Caco-2 (cell line): ENCODE measurements at regions not wholly inside any gene's neighbourhood (a gene's known extent, or its start where the extent isn't known, plus 50 kb on each side); places are given as distances from the start of the nearest gene placed in this dataset.

Source experiments
- BruUV-seq: library from RNA; stranded (reverse); fragments of 400-500 nt; replicated peaks from 2 replicates; lab custom pipeline; 2021; lab: Mats Ljungman, UMichigan
- CTCF ChIA-PET: fragments of 300-600 bp; sonication (Branson Sonifier 250); formaldehyde crosslinking; loops from one replicate; lab custom pipeline; 2022; ENCODE audit warnings: antibody characterized with exemption; lab: Charles Lee
- POLR2A ChIA-PET: fragments of 300-600 bp; sonication (Branson Sonifier 250); formaldehyde crosslinking; loops from one replicate; lab custom pipeline; 2022; ENCODE audit warnings: antibody characterized with exemption; lab: Charles Lee
- DNase-seq, 2 experiments: peaks; one replicate each; pipeline versions ENCODE4 v3.0.0 to v3.0.0-alpha.2; 2020 to 2022
- H3K27me3 ChIP-seq: replicated peaks from 2 replicates; pipeline ENCODE4 v1.6.0; 2011; ENCODE audit warnings: low read length; ENCODE audit not compliant: control insufficient read depth, insufficient read depth
- H3K36me3 ChIP-seq: 2 replicates; pipeline ENCODE4 v1.5.1; 2011; ENCODE audit warnings: low read length; ENCODE audit not compliant: control insufficient read depth, insufficient read depth
- H3K4me1 ChIP-seq: fragments of 250-450 bp; sonication (Bioruptor Pico); 2 replicates; pipeline ENCODE4 v1.5.1; 2020; ENCODE audit warnings: mild to moderate bottlenecking
- H3K4me3 ChIP-seq: 2 replicates; pipeline ENCODE4 v1.5.1; 2011; ENCODE audit warnings: low read depth, mild to moderate bottlenecking, control low read depth, low read length
- H3K9me3 ChIP-seq: fragments of 250-450 bp; sonication (Bioruptor Pico); 2 replicates; pipeline ENCODE4 v1.5.1; 2020; ENCODE audit warnings: mild to moderate bottlenecking, moderate library complexity
- H3K27ac Mint-ChIP-seq: one replicate; pipeline ENCODE4 v1.8.0; 2022; ENCODE audit warnings: mixed read lengths; ENCODE audit not compliant: unreplicated experiment
- H3K27me3 Mint-ChIP-seq: one replicate; pipeline ENCODE4 v1.8.0; 2022; ENCODE audit warnings: mixed read lengths; ENCODE audit not compliant: insufficient read depth, unreplicated experiment
- H3K36me3 Mint-ChIP-seq: one replicate; pipeline ENCODE4 v1.8.0; 2022; ENCODE audit warnings: mild to moderate bottlenecking, mixed read lengths; ENCODE audit not compliant: insufficient read depth, unreplicated experiment
- H3K4me1 Mint-ChIP-seq: one replicate; pipeline ENCODE4 v1.8.0; 2022; ENCODE audit warnings: low read depth, mixed read lengths; ENCODE audit not compliant: unreplicated experiment
- H3K4me3 Mint-ChIP-seq: one replicate; pipeline ENCODE4 v1.8.0; 2022; ENCODE audit warnings: mild to moderate bottlenecking, moderate library complexity, mixed read lengths; ENCODE audit not compliant: unreplicated experiment
- H3K9me3 Mint-ChIP-seq: one replicate; pipeline ENCODE4 v1.8.0; 2022; ENCODE audit warnings: mixed read lengths; ENCODE audit not compliant: unreplicated experiment
- intact Hi-C: fragments of 100-400 bp; cut with micrococcal nuclease; formaldehyde crosslinking; loops from one replicate; pipeline ENCODE4 v1.10.0; 2022; ENCODE audit not compliant: unreplicated experiment
- TF ChIP-seq, protein P1 (sequence below), 2 experiments: fragments of 200-600 bp in 1 of 2; IDR thresholded peaks; 1 replicate in 1 of 2; 2 replicates in 1 of 2; pipeline versions ENCODE4 v1.5.1 to v1.8.0; 2011 to 2022; ENCODE audit warnings: antibody characterized with exemption in 1 of 2, control low read depth in 1 of 2, inconsistent platforms in 1 of 2, low read depth in 1 of 2, low read length in 1 of 2, mild to moderate bottlenecking in 1 of 2, moderate library complexity in 1 of 2; ENCODE audit not compliant: insufficient read depth in 1 of 2, severe bottlenecking in 1 of 2, unreplicated experiment in 1 of 2

DNA sequence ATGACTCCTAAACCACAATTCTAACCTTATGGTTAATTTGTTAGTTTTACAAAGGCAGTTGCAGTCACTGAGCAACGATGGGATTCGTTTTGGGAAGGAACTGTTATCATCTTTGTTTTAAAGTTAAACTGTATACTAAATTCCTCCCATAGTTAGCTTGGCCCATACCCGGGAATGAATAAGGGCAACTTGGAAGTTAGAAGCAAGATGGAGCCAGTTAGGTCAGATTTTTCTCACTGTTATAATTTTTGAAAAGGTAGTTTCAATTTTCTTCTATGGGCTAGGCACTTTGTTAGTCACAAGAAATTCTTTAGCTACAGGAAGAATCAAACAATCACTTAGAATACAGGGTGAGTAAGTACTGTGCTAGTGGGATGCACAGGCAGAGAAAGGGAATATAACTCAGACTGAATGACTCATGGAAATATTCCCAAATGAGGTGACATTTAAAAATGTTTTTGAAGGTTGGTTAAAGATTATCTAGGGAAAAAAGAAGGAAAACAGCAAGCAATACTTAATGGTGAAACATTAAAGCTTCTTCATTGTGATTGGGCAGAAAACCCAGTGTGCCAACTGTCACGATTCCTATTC lies 153.6 kb downstream of the MAGEB17 start:
- no peak overlapping the region for H3K4me3 Mint-ChIP-seq
- no peaks in the 10 kb centered on the region for H3K27me3 Mint-ChIP-seq
- no peaks in the 10 kb centered on the region for H3K4me1 Mint-ChIP-seq
- H3K36me3 Mint-ChIP-seq: no peaks in the 10 kb centered on the region
- no peaks in the 10 kb centered on the region for H3K36me3 ChIP-seq
- no peaks in the 10 kb centered on the region for H3K27me3 ChIP-seq
- POLR2A ChIA-PET: no interaction called here
- BruUV-seq: no TSS peak
- H3K9me3 Mint-ChIP-seq: no peaks in the 10 kb centered on the region
- no peak for DNase-seq
- no peak overlapping the region for H3K27ac Mint-ChIP-seq
- no peaks in the 10 kb centered on the region for H3K4me1 ChIP-seq
- no peak overlapping the region for H3K4me3 ChIP-seq
- TF ChIP-seq, protein P1, sequence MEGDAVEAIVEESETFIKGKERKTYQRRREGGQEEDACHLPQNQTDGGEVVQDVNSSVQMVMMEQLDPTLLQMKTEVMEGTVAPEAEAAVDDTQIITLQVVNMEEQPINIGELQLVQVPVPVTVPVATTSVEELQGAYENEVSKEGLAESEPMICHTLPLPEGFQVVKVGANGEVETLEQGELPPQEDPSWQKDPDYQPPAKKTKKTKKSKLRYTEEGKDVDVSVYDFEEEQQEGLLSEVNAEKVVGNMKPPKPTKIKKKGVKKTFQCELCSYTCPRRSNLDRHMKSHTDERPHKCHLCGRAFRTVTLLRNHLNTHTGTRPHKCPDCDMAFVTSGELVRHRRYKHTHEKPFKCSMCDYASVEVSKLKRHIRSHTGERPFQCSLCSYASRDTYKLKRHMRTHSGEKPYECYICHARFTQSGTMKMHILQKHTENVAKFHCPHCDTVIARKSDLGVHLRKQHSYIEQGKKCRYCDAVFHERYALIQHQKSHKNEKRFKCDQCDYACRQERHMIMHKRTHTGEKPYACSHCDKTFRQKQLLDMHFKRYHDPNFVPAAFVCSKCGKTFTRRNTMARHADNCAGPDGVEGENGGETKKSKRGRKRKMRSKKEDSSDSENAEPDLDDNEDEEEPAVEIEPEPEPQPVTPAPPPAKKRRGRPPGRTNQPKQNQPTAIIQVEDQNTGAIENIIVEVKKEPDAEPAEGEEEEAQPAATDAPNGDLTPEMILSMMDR (IDR thresholded peaks at IDR 0.05; ENCODE audit: insufficient read depth in 1 of 2, low read depth in 1 of 2, low read length in 1 of 2, severe bottlenecking in 1 of 2, unreplicated experiment in 1 of 2): no peak
- H3K9me3 ChIP-seq: no peaks in the 10 kb centered on the region
- intact Hi-C loops: no loop called here
- CTCF ChIA-PET: no interaction called here

DNA sequence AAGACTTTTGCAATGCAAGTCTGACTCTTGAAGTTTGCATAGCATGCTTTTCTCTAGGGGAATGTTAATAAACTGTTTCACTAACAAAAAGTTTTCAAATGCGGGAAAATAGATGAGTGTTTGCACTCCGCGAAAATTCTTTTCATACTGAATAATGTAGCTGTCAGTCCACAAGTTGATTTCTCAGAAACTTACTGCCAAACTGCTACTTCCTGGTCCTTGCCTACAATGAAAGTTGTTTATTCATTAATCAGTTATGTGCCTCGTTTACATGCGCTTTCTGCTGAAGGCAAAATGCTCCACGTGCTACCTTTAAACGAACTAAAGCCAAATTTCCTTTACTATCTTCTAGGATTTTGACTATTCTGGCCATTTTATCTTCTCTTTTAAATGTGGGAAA lies 166.2 kb downstream of the MAGEB17 start:
- POLR2A ChIA-PET: no interaction called here
- H3K36me3 ChIP-seq: no peaks in the 10 kb centered on the region
- no peak for DNase-seq
- H3K9me3 Mint-ChIP-seq: no peaks in the 10 kb centered on the region
- CTCF ChIA-PET: no interaction called here
- intact Hi-C loops: no loop called here
- H3K36me3 Mint-ChIP-seq: no peaks in the 10 kb centered on the region
- H3K27me3 Mint-ChIP-seq: no peaks in the 10 kb centered on the region
- H3K27ac Mint-ChIP-seq: no peak overlapping the region
- no peak overlapping the region for H3K4me3 Mint-ChIP-seq
- no peaks in the 10 kb centered on the region for H3K4me1 Mint-ChIP-seq
- no peak overlapping the region for H3K4me3 ChIP-seq
- BruUV-seq: no TSS peak
- no peaks in the 10 kb centered on the region for H3K9me3 ChIP-seq
- H3K4me1 ChIP-seq: no peaks in the 10 kb centered on the region
- no peaks in the 10 kb centered on the region for H3K27me3 ChIP-seq
- TF ChIP-seq, protein P1 (IDR thresholded peaks at IDR 0.05; ENCODE audit: insufficient read depth in 1 of 2, low read depth in 1 of 2, low read length in 1 of 2, severe bottlenecking in 1 of 2, unreplicated experiment in 1 of 2): no peak

DNA sequence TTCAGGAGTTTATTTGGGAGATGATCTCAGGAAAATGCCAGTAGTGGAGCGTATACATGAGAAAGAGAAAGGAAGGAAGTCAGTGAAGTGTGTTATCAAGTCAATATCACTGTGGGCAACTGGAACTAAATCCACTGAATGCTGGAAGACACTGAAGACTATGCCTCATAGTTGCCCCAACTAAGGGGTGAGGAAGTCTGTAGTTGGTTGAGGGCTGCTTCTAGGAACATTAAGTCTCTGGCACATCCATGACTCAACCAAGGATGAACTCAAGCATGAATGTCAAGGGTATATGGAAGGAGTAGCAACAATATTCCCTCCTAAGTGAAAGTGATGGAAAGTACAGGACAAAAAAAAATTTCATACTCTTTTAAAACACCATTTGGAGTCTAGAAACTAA lies 167.9 kb downstream of the MAGEB17 start:
- CTCF ChIA-PET: no interaction called here
- Mint-ChIP-seq H3K27me3 (no peaks in the 10 kb centered on the region), H3K4me3 (no peak overlapping the region), H3K36me3 (no peaks in the 10 kb centered on the region), H3K27ac (no peak overlapping the region), H3K4me1 (no peaks in the 10 kb centered on the region), H3K9me3 (no peaks in the 10 kb centered on the region)
- H3K36me3 ChIP-seq: no peaks in the 10 kb centered on the region
- no peak overlapping the region for H3K4me3 ChIP-seq
- BruUV-seq: no TSS peak
- intact Hi-C loops: no loop called here
- no peak for DNase-seq
- TF ChIP-seq, protein P1 (IDR thresholded peaks at IDR 0.05; ENCODE audit: insufficient read depth in 1 of 2, low read depth in 1 of 2, low read length in 1 of 2, severe bottlenecking in 1 of 2, unreplicated experiment in 1 of 2): no peak
- POLR2A ChIA-PET: no interaction called here
- H3K9me3 ChIP-seq: no peaks in the 10 kb centered on the region
- no peaks in the 10 kb centered on the region for H3K4me1 ChIP-seq
- H3K27me3 ChIP-seq: no peaks in the 10 kb centered on the region
